ENCODE measurements at regions not wholly inside any gene's neighbourhood (a gene's known extent, or its start where the extent isn't known, plus 50 kb on each side); places are given as distances from the start of the nearest gene placed in this dataset.

DNA sequence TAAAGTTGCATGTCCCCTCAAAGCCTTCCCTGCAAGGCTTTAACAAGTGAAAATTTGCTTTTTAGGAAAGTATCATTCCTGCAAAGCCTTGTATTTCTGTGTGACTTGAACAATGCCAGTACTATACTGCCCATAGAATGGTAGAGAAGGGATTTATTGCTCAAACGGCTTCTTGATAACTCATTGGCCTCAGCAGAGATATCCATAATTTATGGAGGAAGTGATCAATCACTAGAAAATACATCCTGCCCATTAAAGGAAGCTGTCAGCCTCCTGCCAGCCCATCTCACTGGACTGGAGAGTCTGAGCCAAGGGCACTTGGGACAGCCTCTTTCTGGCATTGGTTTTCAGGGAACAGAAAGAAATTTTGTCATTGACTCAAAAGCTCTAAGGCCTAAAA is 152.6 kb downstream of the XPNPEP1 start:
- TF ChIP-seq, protein P1, sequence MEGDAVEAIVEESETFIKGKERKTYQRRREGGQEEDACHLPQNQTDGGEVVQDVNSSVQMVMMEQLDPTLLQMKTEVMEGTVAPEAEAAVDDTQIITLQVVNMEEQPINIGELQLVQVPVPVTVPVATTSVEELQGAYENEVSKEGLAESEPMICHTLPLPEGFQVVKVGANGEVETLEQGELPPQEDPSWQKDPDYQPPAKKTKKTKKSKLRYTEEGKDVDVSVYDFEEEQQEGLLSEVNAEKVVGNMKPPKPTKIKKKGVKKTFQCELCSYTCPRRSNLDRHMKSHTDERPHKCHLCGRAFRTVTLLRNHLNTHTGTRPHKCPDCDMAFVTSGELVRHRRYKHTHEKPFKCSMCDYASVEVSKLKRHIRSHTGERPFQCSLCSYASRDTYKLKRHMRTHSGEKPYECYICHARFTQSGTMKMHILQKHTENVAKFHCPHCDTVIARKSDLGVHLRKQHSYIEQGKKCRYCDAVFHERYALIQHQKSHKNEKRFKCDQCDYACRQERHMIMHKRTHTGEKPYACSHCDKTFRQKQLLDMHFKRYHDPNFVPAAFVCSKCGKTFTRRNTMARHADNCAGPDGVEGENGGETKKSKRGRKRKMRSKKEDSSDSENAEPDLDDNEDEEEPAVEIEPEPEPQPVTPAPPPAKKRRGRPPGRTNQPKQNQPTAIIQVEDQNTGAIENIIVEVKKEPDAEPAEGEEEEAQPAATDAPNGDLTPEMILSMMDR (IDR thresholded peaks at IDR 0.05; ENCODE audit: poor library complexity), result no peak
- TF ChIP-seq EZH2 (IDR thresholded peaks at IDR 0.05; ENCODE audit: borderline replicate concordance), result no peak
